GM19043 (cell line): ENCODE measurements at regions not wholly inside any gene's neighbourhood (a gene's known extent, or its start where the extent isn't known, plus 50 kb on each side); places are given as distances from the start of the nearest gene placed in this dataset.
"Not testable (repeated sequence)": the region's sequence is repeated elsewhere in the genome, so short reads cannot be mapped to it uniquely, and the experiment has no call there.

Source experiments
- ATAC-seq: cut with Tn5 transposase; IDR thresholded peaks from one replicate; pipeline ENCODE4 v1.9.1; 2021; ENCODE audit warnings: low read depth; ENCODE audit not compliant: unreplicated experiment

- no peak for ATAC-seq
Observed at GRCh38 chr3:102360183-102360860, 74.5 kb upstream of the ZPLD1 start.

GRCh38 chr3:102361101-102361500 lies 73.7 kb upstream of the ZPLD1 start:
- ATAC-seq, result no peak

GRCh38 chr3:102366116-102366515 lies 68.7 kb upstream of the ZPLD1 start:
- not testable (repeated sequence) for ATAC-seq

- ATAC-seq, result no peak
Observed at GRCh38 chr3:102374863-102375634, 59.8 kb upstream of the ZPLD1 start.

DNA sequence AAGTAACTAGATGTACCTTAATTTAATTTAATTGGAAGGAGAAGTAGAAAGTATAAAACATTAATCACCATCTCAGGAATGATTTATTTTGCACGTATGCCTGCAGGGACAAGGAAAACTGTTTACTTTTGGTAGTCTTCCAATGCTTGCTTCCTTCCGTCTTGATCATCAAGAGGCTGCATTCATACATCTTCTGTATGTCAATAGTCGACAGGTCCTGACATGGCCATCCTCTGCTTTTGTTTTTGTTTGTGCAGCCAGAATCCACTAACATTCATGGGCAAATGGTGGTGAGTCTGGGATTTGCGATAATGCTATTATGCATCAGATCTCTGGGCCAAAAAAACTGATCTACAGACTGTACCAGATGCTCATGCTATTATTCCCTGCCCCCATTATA lies 56.6 kb upstream of the ZPLD1 start:
- ATAC-seq, result no peak

DNA sequence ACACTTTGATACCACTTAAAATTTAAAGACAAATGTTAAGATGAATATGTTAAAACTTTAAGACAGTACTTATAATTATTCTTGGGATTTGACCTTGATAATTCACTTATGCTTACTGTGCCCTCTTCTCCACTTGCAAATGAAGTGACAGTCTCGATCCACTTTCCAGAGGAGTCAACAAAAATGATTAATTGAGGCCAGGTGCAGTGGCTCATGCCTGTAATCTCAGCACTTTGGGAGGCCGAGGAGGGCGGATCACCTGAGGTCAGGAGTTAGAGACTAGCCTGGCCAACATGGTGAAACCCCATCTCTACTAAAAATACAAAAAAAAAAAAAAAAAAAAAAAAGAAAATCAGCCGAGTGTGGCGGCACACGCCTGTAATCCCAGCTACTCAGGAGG lies 52.6 kb upstream of the ZPLD1 start:
- not testable (repeated sequence) for ATAC-seq
